Kidney epithelial cell (primary cell): ENCODE measurements at regions not wholly inside any gene's neighbourhood (a gene's known extent, or its start where the extent isn't known, plus 50 kb on each side); places are given as distances from the start of the nearest gene placed in this dataset.
A peak's percentile ranks its signal among the peaks of the same experiment; 100 is the strongest.

ENCODE experiments used
- DNase-seq: peaks from one replicate; pipeline ENCODE4 v3.0.0-alpha.2; 2010; ENCODE audit warnings: low read depth
- H3K27me3 ChIP-seq: 2 replicates; pipeline ENCODE4 v1.6.0; 2011; ENCODE audit warnings: low read length; ENCODE audit not compliant: control insufficient read depth, insufficient read depth
- H3K36me3 ChIP-seq: 2 replicates; pipeline ENCODE4 v1.5.1; 2011; ENCODE audit warnings: low read length; ENCODE audit not compliant: control insufficient read depth, insufficient read depth
- H3K4me3 ChIP-seq: 2 replicates; pipeline ENCODE4 v1.5.1; 2011; ENCODE audit warnings: low read depth, mild to moderate bottlenecking, control low read depth, low read length
- TF ChIP-seq, protein P1 (sequence below): IDR thresholded peaks from 2 replicates; pipeline ENCODE4 v1.5.1; 2011; ENCODE audit warnings: mild to moderate bottlenecking, moderate library complexity, low read length, control low read depth, inconsistent platforms; ENCODE audit not compliant: insufficient read depth, poor library complexity, severe bottlenecking

DNA sequence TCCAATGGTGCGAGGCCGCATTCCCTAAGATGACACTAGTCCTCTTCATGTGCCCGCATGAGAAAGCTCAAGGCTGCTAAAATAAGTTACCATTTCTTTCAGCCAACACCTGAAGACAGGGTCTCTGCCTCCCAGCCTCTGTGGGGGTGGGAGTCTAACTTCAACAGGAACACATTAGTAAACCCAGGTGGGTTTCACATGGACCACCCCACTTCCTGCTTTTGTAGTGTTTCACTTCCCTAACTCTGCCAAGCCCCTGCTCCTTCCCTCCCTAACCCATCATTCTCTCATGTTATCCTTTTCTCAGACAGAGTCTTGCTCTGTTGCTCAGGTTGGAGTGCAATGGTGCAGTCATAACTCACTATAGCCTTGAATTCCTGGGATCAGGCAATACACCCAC lies 783.6 kb downstream of the UQCRFS1 start:
- TF ChIP-seq, protein P1, sequence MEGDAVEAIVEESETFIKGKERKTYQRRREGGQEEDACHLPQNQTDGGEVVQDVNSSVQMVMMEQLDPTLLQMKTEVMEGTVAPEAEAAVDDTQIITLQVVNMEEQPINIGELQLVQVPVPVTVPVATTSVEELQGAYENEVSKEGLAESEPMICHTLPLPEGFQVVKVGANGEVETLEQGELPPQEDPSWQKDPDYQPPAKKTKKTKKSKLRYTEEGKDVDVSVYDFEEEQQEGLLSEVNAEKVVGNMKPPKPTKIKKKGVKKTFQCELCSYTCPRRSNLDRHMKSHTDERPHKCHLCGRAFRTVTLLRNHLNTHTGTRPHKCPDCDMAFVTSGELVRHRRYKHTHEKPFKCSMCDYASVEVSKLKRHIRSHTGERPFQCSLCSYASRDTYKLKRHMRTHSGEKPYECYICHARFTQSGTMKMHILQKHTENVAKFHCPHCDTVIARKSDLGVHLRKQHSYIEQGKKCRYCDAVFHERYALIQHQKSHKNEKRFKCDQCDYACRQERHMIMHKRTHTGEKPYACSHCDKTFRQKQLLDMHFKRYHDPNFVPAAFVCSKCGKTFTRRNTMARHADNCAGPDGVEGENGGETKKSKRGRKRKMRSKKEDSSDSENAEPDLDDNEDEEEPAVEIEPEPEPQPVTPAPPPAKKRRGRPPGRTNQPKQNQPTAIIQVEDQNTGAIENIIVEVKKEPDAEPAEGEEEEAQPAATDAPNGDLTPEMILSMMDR = no peak
- no peaks in the 10 kb centered on the region for H3K36me3 ChIP-seq
- no peaks in the 10 kb centered on the region for H3K27me3 ChIP-seq
- DNase-seq = no peak
- no peak overlapping the region for H3K4me3 ChIP-seq

DNA sequence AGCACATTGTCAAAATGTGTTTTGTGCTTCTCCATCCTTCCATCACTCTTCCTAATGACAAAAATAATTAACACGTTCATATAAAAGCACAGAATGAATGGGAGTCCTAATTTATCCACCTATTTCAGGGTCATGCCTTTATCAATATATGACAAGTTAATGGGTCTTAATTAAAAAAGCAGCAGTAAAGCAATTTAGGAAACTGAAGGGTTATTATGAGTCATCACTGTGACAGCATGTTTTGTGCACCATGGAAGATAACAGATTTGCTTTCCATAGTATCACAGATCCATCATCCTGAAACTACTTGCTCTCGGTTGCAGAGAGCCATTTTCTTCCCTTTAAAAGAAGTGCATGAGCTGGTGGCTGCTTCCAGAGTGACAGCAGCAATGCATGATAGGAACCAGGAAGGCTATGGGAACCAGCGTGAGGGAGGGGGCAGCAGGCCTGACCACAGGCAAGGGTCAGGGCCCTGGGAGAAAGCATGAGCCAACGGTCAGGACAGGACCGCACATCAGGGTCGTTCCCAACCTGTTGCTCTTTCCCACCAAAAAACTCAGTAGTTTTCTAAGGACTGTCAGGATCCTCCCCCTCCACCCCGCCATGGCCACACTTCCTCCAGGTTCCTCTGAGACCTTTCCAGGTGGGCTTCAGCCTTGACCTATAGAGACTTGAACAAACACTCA lies 784.1 kb downstream of the UQCRFS1 start:
- no peaks in the 10 kb centered on the region for H3K36me3 ChIP-seq

DNA sequence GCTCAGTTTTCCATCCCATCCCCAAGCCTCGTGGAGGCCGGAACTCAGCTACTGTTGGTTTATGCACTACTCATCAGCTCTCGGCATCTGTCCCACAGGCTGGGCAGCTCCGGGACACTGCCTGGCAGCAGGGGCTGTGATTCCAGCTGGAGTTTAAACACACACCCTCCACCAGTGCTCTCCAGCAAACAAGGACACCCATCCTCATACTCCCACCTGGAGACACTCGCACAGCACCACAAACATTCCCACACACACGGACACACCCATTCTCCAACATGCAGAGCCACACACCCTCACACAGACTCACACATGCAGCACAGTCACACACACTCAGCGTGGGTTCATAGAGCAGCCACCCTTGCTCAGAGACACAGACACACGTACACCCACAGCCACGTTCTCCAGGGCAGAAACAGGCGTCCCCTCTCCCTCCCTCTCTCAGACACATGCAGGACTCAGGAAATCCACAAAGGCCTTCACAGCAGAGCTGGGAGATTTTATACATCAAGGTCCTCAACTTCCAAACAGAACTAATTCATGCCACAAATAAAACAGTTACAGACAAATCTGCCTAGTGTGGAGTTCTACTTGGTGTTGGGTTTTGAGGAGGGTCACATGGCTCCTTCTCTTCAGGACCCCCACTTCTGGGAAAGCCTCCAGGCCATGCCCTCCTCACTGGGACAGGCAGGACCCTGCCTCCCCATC lies 785.4 kb downstream of the UQCRFS1 start:
- Histone ChIP-seq H3K4me3 (no peak overlapping the region), H3K36me3 (no peaks in the 10 kb centered on the region), H3K27me3 (no peaks in the 10 kb centered on the region)
- no peak for DNase-seq
- TF ChIP-seq, protein P1 = no peak

More for the DNA sequence above, 784.1 kb downstream of the UQCRFS1 start:
- no peak overlapping the region for H3K4me3 ChIP-seq
- TF ChIP-seq, protein P1 = no peak
- no peaks in the 10 kb centered on the region for H3K27me3 ChIP-seq
- no peak for DNase-seq

DNA sequence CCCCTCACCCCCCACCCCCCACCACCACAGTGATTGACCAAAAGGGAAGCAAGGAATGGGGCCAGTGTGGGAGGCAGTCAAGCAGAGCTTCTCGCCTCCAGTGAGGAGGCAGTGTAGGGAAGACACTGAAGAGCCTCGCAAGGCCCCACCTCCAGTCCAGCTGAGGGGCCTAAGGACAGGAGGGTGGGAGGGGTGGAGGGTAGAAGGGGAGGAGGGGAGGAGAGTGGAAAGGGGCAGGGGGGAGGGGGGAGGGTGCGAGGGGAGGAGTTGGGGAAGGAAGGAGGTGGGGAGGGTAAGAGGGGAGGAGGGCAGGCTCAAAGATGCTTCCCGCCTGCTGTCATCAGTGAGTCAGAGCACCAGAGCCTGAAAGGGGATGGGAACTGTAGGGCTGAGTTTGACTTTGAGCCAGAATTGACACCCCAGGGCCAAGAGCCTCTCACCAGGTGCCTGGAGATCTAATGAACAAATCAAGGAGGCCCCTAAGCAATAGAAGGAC lies 786.2 kb downstream of the UQCRFS1 start:
- DNase-seq = peak; percentile 58
- no peaks in the 10 kb centered on the region for H3K36me3 ChIP-seq
- H3K27me3 ChIP-seq = no peaks in the 10 kb centered on the region
- TF ChIP-seq, protein P1 = no peak
- H3K4me3 ChIP-seq = no peak overlapping the region

DNA sequence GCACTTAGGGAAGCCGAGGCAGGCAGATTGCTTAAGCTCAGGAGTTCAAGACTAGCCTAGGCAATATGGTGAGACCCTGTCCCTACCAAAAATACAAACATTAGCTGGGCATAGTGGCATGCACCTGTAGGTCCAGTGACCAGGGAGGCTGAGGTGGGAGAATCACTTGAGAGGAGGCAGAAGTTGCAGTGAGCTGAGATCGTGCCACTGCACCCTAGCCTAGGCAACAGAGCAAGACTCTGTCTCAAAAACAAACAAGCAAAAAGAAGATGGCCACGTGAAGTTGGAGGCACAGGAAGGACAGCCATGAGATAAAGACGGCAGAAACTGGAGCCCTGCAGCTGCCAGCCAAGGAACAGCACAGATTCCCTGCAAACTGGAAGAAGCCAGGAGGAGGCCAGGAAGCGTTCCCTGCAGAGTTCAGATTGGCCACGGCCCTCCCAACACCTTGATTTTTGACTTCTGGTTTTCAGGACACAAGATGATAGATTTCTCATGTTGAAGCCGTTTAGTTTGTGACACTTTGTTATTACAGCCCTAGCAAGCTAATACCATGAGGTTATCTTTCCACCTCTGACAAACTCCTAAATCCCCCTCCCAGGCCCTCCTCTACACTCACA lies 786.7 kb downstream of the UQCRFS1 start:
- no peak for DNase-seq
- TF ChIP-seq, protein P1 = no peak
- no peaks in the 10 kb centered on the region for H3K36me3 ChIP-seq
- H3K4me3 ChIP-seq = no peak overlapping the region
- H3K27me3 ChIP-seq = no peaks in the 10 kb centered on the region
